NCI-H82 (cell line): ENCODE measurements at regions not wholly inside any gene's neighbourhood (a gene's known extent, or its start where the extent isn't known, plus 50 kb on each side); places are given as distances from the start of the nearest gene placed in this dataset.
A peak's percentile ranks its signal among the peaks of the same experiment; 100 is the strongest.

Experiments
- DNase-seq: peaks from one replicate; lab custom pipeline; 2025; lab: John Stamatoyannopoulos, UW

- no peak for DNase-seq
These were observed 215.3 kb downstream of the BARX2 start for GRCh38 chr11:129590753-129591475.

GRCh38 chr11:129591527-129591926 lies 215.9 kb downstream of the BARX2 start:
- DNase-seq: no peak

- no peak for DNase-seq
These were observed 216.5 kb downstream of the BARX2 start for GRCh38 chr11:129592191-129592590.

GRCh38 chr11:129593098-129593497 lies 217.4 kb downstream of the BARX2 start:
- no peak for DNase-seq

GRCh38 chr11:129595038-129595962 lies 219.7 kb downstream of the BARX2 start:
- no peak for DNase-seq

- no peak for DNase-seq
These were observed 219.3 kb upstream of the TMEM45B start for GRCh38 chr11:129596351-129596750.

- DNase-seq: peak; percentile 40
These were observed 217.3 kb upstream of the TMEM45B start for GRCh38 chr11:129598378-129598777.

GRCh38 chr11:129605815-129606214 lies 209.8 kb upstream of the TMEM45B start:
- no peak for DNase-seq

- DNase-seq: no peak
These were observed 206.9 kb upstream of the TMEM45B start for GRCh38 chr11:129608711-129609110.

GRCh38 chr11:129610125-129610524 lies 205.5 kb upstream of the TMEM45B start:
- DNase-seq: no peak

- DNase-seq: no peak
These were observed 205.1 kb upstream of the TMEM45B start for GRCh38 chr11:129610545-129610944.

GRCh38 chr11:129611661-129612446 lies 203.8 kb upstream of the TMEM45B start:
- DNase-seq: peak; percentile 12

- DNase-seq: no peak
These were observed 203.1 kb upstream of the TMEM45B start for GRCh38 chr11:129612447-129612961.

GRCh38 chr11:129613071-129613470 lies 202.6 kb upstream of the TMEM45B start:
- no peak for DNase-seq

- DNase-seq: no peak
These were observed 201.2 kb upstream of the TMEM45B start for GRCh38 chr11:129614256-129614944.

GRCh38 chr11:129618046-129618569 lies 197.5 kb upstream of the TMEM45B start:
- no peak for DNase-seq

GRCh38 chr11:129620237-129621104 lies 195.2 kb upstream of the TMEM45B start:
- DNase-seq: no peak

- DNase-seq: no peak
These were observed 189.7 kb upstream of the TMEM45B start for GRCh38 chr11:129625930-129626329.

- DNase-seq: no peak
These were observed 184.4 kb upstream of the TMEM45B start for GRCh38 chr11:129631201-129631600.

GRCh38 chr11:129636926-129637325 lies 178.7 kb upstream of the TMEM45B start:
- no peak for DNase-seq
